Sciatic nerve (tissue), 2 donors: ENCODE measurements at regions not wholly inside any gene's neighbourhood (a gene's known extent, or its start where the extent isn't known, plus 50 kb on each side); places are given as distances from the start of the nearest gene placed in this dataset.

Experiments used
- ATAC-seq: fragments of 200-7000 bp; cut with Tn5 transposase; one replicate; pipeline ENCODE4 v1.9.1; 2020; ENCODE audit warnings: mild to moderate bottlenecking, moderate library complexity
- DNase-seq: peaks from one replicate; pipeline ENCODE4 v3.0.0-alpha.2; 2020; ENCODE audit warnings: low spot score
- intact Hi-C: fragments of 100-400 bp; cut with DNase I; formaldehyde crosslinking; loops from one replicate; pipeline ENCODE4 v1.14.2; 2022
- donor health status: DM: no; HTN: no; CAD: no.
- donor health status: DM: no; HTN: no; CAD: no.

GRCh38 chr1:13878021-13878420 is 178.0 kb downstream of the PRDM2 start:
- ATAC-seq = no peak
- intact Hi-C loops = no loop called here
- DNase-seq = no peak

- ATAC-seq (no peak), DNase-seq (no peak)
- intact Hi-C loops = no loop called here
These were observed 178.5 kb downstream of the PRDM2 start for GRCh38 chr1:13878451-13878850.

GRCh38 chr1:13881385-13882088 is 181.5 kb downstream of the PRDM2 start:
- ATAC-seq = no peak
- no peak for DNase-seq
- intact Hi-C loops = no loop called here

GRCh38 chr1:13888351-13888986 is 188.5 kb downstream of the PRDM2 start:
- DNase-seq (no peak), ATAC-seq (no peak)
- intact Hi-C loops = no loop called here

GRCh38 chr1:13889495-13889894 is 189.5 kb downstream of the PRDM2 start:
- DNase-seq = no peak
- ATAC-seq = no peak
- intact Hi-C loops = no loop called here

GRCh38 chr1:13890766-13891165 is 190.8 kb downstream of the PRDM2 start:
- intact Hi-C loops = no loop called here
- no peak for ATAC-seq
- DNase-seq = no peak

GRCh38 chr1:13892198-13892597 is 192.2 kb downstream of the PRDM2 start:
- DNase-seq = no peak
- ATAC-seq = peak; percentile 53
- intact Hi-C loops = no loop called here

- intact Hi-C loops = no loop called here
These were observed 192.8 kb downstream of the PRDM2 start for GRCh38 chr1:13892671-13893325.

GRCh38 chr1:13893409-13893821 is 193.4 kb downstream of the PRDM2 start:
- no peak for DNase-seq
- intact Hi-C loops = no loop called here
- peak; percentile 53 for ATAC-seq

More at GRCh38 chr1:13892671-13893325, 192.8 kb downstream of the PRDM2 start:
- DNase-seq = no peak
- peak; percentile 59 for ATAC-seq

- DNase-seq (no peak), ATAC-seq (no peak)
- intact Hi-C loops = no loop called here
These were observed 196.9 kb downstream of the PRDM2 start for GRCh38 chr1:13896932-13897331.

GRCh38 chr1:13898406-13898805 is 198.4 kb downstream of the PRDM2 start:
- intact Hi-C loops = no loop called here
- ATAC-seq (no peak), DNase-seq (no peak)

- intact Hi-C loops = no loop called here
- ATAC-seq = no peak
- no peak for DNase-seq
These were observed 199.9 kb downstream of the PRDM2 start for GRCh38 chr1:13899856-13900255.

- peak; percentile 27 for ATAC-seq
- intact Hi-C loops = no loop called here
- no peak for DNase-seq
These were observed 200.6 kb downstream of the PRDM2 start for GRCh38 chr1:13900583-13900982.

GRCh38 chr1:13901039-13901438 is 201.1 kb downstream of the PRDM2 start:
- ATAC-seq (peak; percentile 94), DNase-seq (no peak)
- intact Hi-C loops = no loop called here

GRCh38 chr1:13901597-13901996 is 201.6 kb downstream of the PRDM2 start:
- no peak for DNase-seq
- intact Hi-C loops = no loop called here

GRCh38 chr1:13908128-13908527 is 208.1 kb downstream of the PRDM2 start:
- ATAC-seq (peak; percentile 60), DNase-seq (no peak)
- intact Hi-C loops = no loop called here

More at GRCh38 chr1:13901597-13901996, 201.6 kb downstream of the PRDM2 start:
- peak; percentile 54 for ATAC-seq

GRCh38 chr1:13911697-13912619 is 212.0 kb downstream of the PRDM2 start:
- ATAC-seq = no peak
- intact Hi-C loops = no loop called here
- DNase-seq = no peak

- peak; percentile 65 for ATAC-seq
- no peak for DNase-seq
- intact Hi-C loops = no loop called here
These were observed 213.4 kb downstream of the PRDM2 start for GRCh38 chr1:13913396-13913795.

GRCh38 chr1:13916530-13916929 is 216.5 kb downstream of the PRDM2 start:
- no peak for ATAC-seq
- intact Hi-C loops = no loop called here

More at GRCh38 chr1:13916530-13916929, 216.5 kb downstream of the PRDM2 start:
- DNase-seq = no peak
